Fibroblast of lung (primary cell): ENCODE measurements at regions not wholly inside any gene's neighbourhood (a gene's known extent, or its start where the extent isn't known, plus 50 kb on each side); places are given as distances from the start of the nearest gene placed in this dataset.

Source experiments
- DNase-seq, 2 donors: peaks; one replicate each; pipeline versions ENCODE4 v3.0.0 to v3.0.0-alpha.2; 2010; ENCODE audit warnings: low read depth in 2 of 2
- H2AFZ ChIP-seq: 2 replicates; pipeline ENCODE4 v1.5.1; 2012; ENCODE audit warnings: low read length, control low read depth, inconsistent platforms
- H3K27ac ChIP-seq: 2 replicates; pipeline ENCODE4 v1.5.1; 2011; ENCODE audit warnings: low read length, control low read depth; ENCODE audit not compliant: insufficient read depth
- H3K27me3 ChIP-seq: 2 replicates; pipeline ENCODE4 v1.5.1; 2011; ENCODE audit warnings: mild to moderate bottlenecking, low read length; ENCODE audit not compliant: control insufficient read depth, insufficient read depth
- H3K36me3 ChIP-seq: 2 replicates; pipeline ENCODE4 v1.5.1; 2011; ENCODE audit warnings: low read length; ENCODE audit not compliant: control insufficient read depth, insufficient read depth
- H3K4me1 ChIP-seq: 2 replicates; pipeline ENCODE4 v1.5.1; 2011; ENCODE audit warnings: low read length; ENCODE audit not compliant: control insufficient read depth, insufficient read depth; ENCODE audit errors: extremely low read depth
- H3K4me2 ChIP-seq: 2 replicates; pipeline ENCODE4 v1.5.1; 2011; ENCODE audit warnings: low read length, control low read depth; ENCODE audit not compliant: insufficient read depth; ENCODE audit errors: extremely low read depth
- H3K4me3 ChIP-seq, 4 experiments: fragments of 200-600 bp in 1 of 4; sonication (generic) in 1 of 4; replicated peaks in 1 of 4; 2 replicates each; pipeline ENCODE4 v1.5.1; 2011 to 2016; ENCODE audit warnings: low read length in 4 of 4, low read depth in 3 of 4, mild to moderate bottlenecking in 3 of 4, control low read depth in 2 of 4, inconsistent platforms in 1 of 4, mixed read lengths in 1 of 4; ENCODE audit not compliant: insufficient read depth in 1 of 4; ENCODE audit errors: control extremely low read depth in 1 of 4
- H3K79me2 ChIP-seq: 2 replicates; pipeline ENCODE4 v1.5.1; 2012; ENCODE audit warnings: mild to moderate bottlenecking, low read length, inconsistent platforms; ENCODE audit not compliant: control insufficient read depth, insufficient read depth
- H3K9ac ChIP-seq: 2 replicates; pipeline ENCODE4 v1.5.1; 2011; ENCODE audit warnings: mild to moderate bottlenecking, low read length, control low read depth; ENCODE audit not compliant: insufficient read depth
- H3K9me3 ChIP-seq: 2 replicates; pipeline ENCODE4 v1.5.1; 2012; ENCODE audit warnings: low read depth, low read length; ENCODE audit not compliant: control insufficient read depth, insufficient read depth
- H4K20me1 ChIP-seq: 2 replicates; pipeline ENCODE4 v1.5.1; 2011; ENCODE audit warnings: low read length; ENCODE audit not compliant: control insufficient read depth, insufficient read depth; ENCODE audit errors: extremely low read depth
- CTCF ChIP-seq, 2 donors: IDR thresholded peaks in 1 of 2; conservative IDR thresholded peaks in 1 of 2; 1 replicate in 1 of 2; 2 replicates in 1 of 2; pipeline ENCODE4 v1.5.1; 2011 to 2012; ENCODE audit warnings: low read length in 2 of 2, control low read depth in 1 of 2, inconsistent platforms in 1 of 2, low read depth in 1 of 2, mild to moderate bottlenecking in 1 of 2
- EZH2 ChIP-seq: IDR thresholded peaks from 2 replicates; pipeline ENCODE4 v1.5.1; 2012; ENCODE audit warnings: low read length, control low read depth, mild to moderate bottlenecking; ENCODE audit errors: missing control alignments

GRCh38 chr19:31568724-31569123 lies 219.5 kb upstream of the TSHZ3 start:
- H3K9ac ChIP-seq, result no peak overlapping the region
- H2AFZ ChIP-seq, result no peak overlapping the region
- H3K4me1 ChIP-seq, result no peaks in the 10 kb centered on the region
- H3K9me3 ChIP-seq, result no peaks in the 10 kb centered on the region
- DNase-seq, result no peak
- TF ChIP-seq CTCF (conservative IDR thresholded peaks at IDR 0.05 in 1 of 2, IDR thresholded peaks at IDR 0.05 in 1 of 2; ENCODE audit: low read depth in 1 of 2, low read length in 2 of 2) (no peak), EZH2 (no peak)
- H4K20me1 ChIP-seq, result no peaks in the 10 kb centered on the region
- H3K4me3 ChIP-seq, result no peak overlapping the region
- H3K36me3 ChIP-seq, result no peaks in the 10 kb centered on the region
- H3K27ac ChIP-seq, result no peak overlapping the region
- no peak overlapping the region for H3K4me2 ChIP-seq
- no peaks in the 10 kb centered on the region for H3K27me3 ChIP-seq
- H3K79me2 ChIP-seq, result no peaks in the 10 kb centered on the region

GRCh38 chr19:31570718-31571117 lies 221.5 kb upstream of the TSHZ3 start:
- H3K4me2 ChIP-seq, result no peak overlapping the region
- H3K27me3 ChIP-seq, result no peaks in the 10 kb centered on the region
- DNase-seq, result peak in 1 of 2 donors; percentile 23
- H3K36me3 ChIP-seq, result no peaks in the 10 kb centered on the region
- H3K9me3 ChIP-seq, result no peaks in the 10 kb centered on the region
- H3K27ac ChIP-seq, result no peak overlapping the region
- H4K20me1 ChIP-seq, result no peaks in the 10 kb centered on the region
- H3K4me1 ChIP-seq, result no peaks in the 10 kb centered on the region
- no peak for TF ChIP-seq CTCF (conservative IDR thresholded peaks at IDR 0.05 in 1 of 2, IDR thresholded peaks at IDR 0.05 in 1 of 2; ENCODE audit: low read depth in 1 of 2, low read length in 2 of 2)
- H2AFZ ChIP-seq, result no peak overlapping the region
- H3K4me3 ChIP-seq, result no peak overlapping the region
- H3K9ac ChIP-seq, result no peak overlapping the region
- H3K79me2 ChIP-seq, result no peaks in the 10 kb centered on the region

- no peak for TF ChIP-seq EZH2
- no peak for TF ChIP-seq CTCF (conservative IDR thresholded peaks at IDR 0.05 in 1 of 2, IDR thresholded peaks at IDR 0.05 in 1 of 2; ENCODE audit: low read depth in 1 of 2, low read length in 2 of 2)
These were observed 223.1 kb upstream of the TSHZ3 start for GRCh38 chr19:31572102-31572975.

More at GRCh38 chr19:31572102-31572975, 223.1 kb upstream of the TSHZ3 start:
- no peak overlapping the region for H2AFZ ChIP-seq
- no peaks in the 10 kb centered on the region for H3K9me3 ChIP-seq
- H4K20me1 ChIP-seq, result no peaks in the 10 kb centered on the region
- H3K27me3 ChIP-seq, result no peaks in the 10 kb centered on the region
- H3K27ac ChIP-seq, result no peak overlapping the region
- DNase-seq, result no peak
- H3K4me3 ChIP-seq, result no peak overlapping the region
- H3K36me3 ChIP-seq, result no peaks in the 10 kb centered on the region
- H3K79me2 ChIP-seq, result no peaks in the 10 kb centered on the region
- H3K9ac ChIP-seq, result no peak overlapping the region
- H3K4me2 ChIP-seq, result no peak overlapping the region
- H3K4me1 ChIP-seq, result no peaks in the 10 kb centered on the region
